ENCODE measurements at regions not wholly inside any gene's neighbourhood (a gene's known extent, or its start where the extent isn't known, plus 50 kb on each side); places are given as distances from the start of the nearest gene placed in this dataset.
"Not testable (repeated sequence)": the region's sequence is repeated elsewhere in the genome, so short reads cannot be mapped to it uniquely, and the experiment has no call there.

DNA sequence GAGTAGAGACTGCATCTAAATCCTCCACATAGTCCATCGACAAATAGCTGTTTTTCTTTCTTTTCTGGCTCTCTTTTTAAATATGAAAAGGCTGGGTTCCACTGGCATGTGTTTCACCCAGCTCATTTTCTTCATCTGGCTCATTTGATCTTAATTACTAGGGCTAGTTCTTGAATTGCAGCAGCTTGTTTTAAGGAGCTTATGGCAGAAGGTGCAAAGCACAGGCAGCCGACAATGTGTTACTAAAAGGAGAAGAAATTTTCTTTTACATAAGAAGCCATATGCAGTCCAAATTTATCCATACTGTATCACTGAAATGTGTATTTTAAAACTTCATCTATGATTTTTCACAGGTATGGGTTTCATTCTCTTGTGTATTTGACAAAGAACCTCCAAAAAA is 205.6 kb upstream of the PTER start:
- DNase-seq (ENCODE audit: insufficient read length, low spot score) (no peak), FAIRE-seq (no peak)

DNA sequence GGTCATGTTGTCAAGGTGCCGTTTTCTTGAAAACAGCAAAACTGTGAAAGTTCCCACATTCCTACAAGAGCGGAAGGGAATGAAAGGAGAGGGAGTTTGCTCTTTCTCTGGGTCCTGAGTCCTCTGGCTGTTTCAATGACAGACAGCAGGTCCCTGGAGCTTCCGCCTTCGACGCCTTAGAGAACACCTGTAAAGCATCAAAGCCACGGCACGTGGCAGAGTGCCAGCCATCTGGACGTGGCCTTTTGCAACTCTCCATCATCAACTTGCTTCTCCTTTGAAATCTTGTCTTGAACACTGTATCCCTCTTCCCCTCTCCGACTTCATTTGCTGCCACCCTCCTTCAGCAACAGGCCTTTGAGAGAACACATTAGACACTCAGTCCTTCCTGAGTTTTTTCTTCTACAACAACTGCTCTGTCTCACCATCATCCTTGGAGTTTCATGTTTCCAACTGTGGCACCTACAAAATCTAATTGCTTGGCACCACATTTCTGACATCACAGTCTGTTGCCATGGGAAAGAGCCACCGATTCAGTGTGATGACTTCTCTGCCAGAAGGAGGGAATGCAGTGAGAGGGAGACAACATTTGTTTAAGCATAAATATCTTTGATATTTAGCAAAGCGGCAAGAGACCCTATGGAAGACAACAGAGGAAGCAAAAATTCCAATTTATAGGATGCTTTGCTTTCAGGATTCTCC is 204.9 kb upstream of the PTER start:
- FAIRE-seq = no peak
- no peak for DNase-seq (ENCODE audit: insufficient read length, low spot score)

DNA sequence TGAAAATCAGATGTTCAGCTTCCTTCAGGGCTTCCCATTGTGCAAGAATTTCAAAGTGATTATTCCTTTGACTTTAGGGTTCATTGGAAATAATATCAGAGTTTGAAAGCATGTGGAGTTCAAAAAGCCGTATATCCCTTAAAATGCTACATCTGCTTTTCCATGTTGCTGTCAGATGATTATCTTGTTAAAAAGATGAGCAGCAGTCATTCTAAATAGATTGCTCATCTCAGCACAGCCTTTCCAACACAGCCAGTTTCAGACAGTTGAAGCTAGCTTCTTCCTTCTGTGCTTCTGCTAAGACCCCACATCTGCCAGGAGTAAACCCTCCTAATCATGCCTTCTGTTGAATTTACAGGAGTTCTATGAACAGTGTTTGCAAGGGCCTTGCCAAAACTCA is 204.4 kb upstream of the PTER start:
- FAIRE-seq (no peak), DNase-seq (ENCODE audit: insufficient read length, low spot score) (no peak)

DNA sequence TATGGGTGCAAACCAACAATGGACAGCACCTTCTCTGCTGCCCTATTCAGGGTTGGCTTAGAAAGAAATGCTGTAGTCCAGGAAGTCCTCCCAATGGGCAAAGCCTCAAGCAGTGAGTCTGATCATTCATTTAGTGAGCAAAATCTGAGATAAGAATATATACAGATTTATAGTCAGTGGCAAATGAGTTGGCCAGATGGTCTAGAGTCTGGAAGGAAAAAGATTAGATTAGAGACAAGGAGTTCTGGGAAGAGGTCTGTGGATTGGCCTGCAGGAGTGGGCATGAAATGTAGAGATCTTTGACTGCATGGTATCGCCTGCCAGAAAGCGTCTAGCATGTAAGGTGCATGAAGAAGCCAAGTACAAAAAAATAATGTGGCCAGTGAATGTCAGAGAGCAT is 201.9 kb upstream of the PTER start:
- no peak for FAIRE-seq
- no peak for DNase-seq (ENCODE audit: insufficient read length, low spot score)

DNA sequence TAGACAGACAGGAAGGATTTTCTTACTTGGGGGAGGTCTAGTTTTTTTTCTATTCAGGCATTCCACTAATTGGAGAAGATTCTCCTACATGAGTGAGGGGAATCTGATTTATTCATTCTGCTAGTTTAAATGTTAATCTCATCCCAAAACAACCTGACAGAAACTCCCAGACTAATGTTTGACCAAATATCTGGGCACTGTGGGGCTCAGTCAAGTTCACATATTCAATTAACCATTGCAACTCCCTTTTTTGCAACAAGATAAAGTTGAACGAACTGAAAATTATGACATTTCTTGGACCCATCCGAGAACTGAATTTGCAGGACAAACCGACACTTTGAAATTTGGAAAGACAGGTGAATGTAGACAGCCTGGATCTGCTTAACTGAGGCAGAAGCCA is 194.4 kb upstream of the PTER start:
- DNase-seq (ENCODE audit: insufficient read length, low spot score) (no peak), FAIRE-seq (no peak)

DNA sequence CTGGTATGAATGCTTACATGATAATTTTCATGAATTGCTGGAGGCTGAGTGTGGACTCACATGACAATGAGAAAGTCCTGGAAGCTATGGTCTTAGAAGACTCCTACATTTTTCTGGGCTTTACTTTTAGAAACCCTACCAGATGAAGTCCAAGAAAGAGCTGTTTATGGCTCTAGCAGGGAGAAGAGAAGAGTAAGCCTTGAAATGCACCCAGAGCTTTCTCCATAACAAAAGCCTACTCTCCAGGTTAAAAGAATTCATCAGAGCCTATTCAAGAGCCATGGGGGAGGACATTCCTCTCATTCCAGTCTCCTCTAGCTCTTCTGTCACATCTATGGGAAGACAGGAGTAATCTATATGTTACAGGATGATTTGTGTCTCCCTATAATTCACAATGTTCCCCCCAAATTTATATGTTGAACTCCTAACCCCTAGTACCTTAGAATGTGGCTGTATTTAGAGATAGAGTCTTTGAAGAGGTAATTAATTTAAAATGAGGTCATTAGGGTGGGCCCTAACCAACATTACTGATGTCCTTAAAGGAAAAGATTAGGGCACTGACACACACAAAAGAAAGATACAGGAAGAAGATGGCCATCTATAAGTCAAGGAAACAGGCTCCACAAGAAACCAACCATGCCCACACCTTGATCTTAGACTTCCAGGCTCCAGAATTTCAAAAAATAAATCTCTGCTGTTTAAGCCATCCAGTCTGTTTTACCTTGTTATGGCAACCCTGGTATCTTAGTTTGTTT is 193.8 kb upstream of the PTER start:
- FAIRE-seq (no peak), DNase-seq (ENCODE audit: insufficient read length, low spot score) (no peak)

DNA sequence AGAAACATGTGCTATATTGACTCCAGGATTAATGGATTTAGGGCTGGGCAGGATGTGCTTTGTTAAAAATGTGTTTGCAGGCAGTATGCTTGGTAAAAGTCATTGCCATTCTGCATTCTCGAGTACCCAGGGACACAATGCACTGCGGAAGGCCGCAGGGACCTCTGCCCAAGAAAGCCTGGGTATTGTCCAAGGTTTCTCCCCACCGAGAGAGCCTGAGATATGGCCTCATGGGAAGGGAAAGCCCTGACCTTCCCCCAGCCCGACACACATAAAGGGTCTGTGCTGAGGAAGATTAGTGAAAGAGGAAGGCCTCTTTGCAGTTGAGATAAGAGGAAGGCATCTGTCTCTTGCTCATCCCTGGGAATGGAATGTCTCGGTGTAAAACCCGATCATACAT is 186.7 kb upstream of the PTER start:
- FAIRE-seq; DNase-seq (ENCODE audit: insufficient read length, low spot score): not testable (repeated sequence)

DNA sequence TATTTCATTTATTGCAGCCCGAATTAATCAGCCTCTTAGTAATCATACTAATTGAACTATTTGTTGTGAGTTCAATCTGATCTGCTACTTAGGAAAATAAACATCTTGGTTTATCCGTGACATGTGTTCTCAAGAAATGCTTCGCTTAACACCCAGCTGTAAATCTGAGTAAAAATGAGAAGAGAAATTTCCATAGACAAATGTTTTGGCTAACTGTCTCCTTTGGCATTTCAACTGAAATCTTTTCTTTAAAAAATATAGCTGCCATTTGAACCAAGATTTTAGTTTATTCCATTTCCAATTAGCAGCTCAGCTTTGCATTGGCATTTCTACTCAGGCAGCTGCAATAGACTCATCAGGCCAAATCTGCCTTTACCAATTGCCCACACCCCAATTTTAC is 180.5 kb upstream of the PTER start:
- FAIRE-seq (no peak), DNase-seq (ENCODE audit: insufficient read length, low spot score) (no peak)

DNA sequence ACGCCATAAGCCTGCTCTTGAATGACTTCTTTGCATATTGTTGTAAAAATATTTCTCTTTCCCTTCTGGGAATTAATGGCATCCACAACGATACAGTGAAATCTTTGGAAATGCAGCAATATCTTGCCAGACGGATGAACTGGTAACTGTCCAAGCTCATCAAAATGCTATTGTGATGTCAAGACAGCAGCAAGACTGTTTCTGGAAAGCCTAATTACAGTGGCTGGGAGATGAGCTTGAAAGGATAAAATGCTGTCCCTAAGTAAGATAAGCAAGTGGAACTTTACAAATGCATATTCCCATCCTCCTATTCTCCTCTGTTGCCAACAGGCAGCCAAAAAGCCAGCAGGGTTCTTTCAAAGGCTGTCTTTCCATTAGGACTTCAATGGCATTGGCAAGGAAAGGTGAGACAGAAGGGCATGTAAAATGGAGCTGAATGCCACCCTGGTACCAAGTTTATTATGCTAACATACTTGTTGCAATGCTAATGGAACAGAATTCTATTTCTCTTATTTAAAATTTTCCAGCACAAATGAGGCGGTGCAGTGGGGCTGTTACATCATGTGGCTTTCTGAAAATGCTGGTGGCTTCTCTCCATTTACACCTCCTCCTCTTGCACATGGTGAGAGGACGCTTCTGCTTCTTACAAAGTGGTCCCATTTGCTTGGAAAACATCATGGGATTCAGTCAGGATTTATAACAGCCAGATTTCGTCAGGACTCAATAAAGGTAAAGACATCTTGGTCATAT is 178.3 kb upstream of the PTER start:
- DNase-seq (ENCODE audit: insufficient read length, low spot score) (no peak), FAIRE-seq (no peak)

DNA sequence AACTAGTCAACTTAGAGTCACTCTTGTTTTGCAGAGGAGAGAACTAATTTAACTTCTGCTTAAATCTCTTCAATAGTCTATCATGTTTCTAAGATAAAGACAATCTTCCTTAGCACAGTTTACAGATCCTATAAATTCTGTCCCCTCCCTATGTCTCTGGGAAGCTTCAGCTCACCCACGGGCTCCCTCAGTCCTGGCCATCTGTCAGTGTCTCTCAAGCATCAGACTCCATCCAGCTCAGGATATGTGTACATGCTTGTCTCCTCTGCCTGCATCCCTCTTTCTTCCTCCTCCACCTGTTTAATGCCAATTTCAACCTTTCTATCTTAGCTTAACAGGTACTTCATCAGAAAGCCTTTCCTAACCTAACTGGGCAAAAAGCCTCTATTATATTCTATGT is 177.1 kb upstream of the PTER start:
- DNase-seq (ENCODE audit: insufficient read length, low spot score) (no peak), FAIRE-seq (no peak)

DNA sequence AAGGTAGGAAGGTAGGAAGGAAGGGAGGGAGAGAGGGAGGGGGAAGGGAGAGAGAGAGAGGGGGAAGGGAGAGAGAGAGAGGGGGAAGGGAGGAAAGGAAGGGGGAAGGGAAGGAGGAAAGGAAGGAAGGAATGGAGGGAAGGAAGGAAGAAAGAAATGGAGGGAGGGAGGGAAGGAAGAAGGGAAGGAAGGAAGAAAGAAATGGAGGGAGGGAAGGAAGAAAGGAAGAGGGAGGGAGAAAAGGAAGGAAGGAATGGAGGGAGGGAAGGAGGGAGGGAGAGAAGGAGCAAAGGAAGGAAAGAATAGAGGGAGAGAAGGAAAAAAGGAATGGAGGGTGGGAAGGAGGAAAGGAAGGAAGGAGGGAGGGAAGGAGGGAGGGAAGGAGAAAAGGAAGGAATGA is 176.4 kb upstream of the PTER start:
- no peak for FAIRE-seq
- no peak for DNase-seq (ENCODE audit: insufficient read length, low spot score)

DNA sequence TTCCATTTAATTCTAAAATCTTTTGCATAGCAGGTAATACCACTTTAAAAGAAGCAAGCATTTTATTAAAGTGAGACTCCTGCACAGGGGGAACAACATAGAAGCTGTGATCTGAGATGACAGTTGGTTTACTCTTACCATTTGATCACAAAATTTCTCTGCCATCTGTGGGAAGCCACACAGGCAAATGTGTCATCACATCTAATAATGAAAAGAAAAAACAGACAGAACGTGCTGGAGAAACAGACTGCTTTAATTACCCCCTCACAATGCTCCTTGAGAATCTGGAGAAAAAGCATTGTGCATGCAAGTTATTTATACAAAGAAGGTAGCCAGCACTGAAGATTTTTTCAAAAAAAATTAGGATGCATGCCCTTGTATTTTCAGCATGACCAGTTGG is 165.2 kb upstream of the PTER start:
- FAIRE-seq = no peak
- DNase-seq (ENCODE audit: insufficient read length, low spot score) = no peak

DNA sequence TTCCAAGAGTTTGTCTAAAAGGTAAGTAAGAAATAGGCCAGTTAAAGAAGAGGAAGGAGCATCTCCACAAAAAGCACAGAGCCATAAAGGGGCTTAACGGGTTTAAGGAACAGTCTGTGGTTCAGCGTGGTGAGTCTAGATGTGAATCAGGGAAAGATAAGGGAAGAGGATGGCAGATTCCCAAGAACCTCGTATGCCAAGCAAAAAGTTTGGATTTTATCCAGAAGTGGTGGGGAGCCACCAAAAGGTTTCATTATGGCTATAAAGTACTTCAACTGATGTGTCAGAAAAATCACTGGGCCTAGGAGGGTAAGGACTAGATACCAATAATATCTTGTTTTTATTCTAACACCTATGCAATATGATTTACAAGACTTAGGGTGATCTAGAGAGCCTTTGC is 161.9 kb upstream of the PTER start:
- FAIRE-seq (no peak), DNase-seq (ENCODE audit: insufficient read length, low spot score) (no peak)

DNA sequence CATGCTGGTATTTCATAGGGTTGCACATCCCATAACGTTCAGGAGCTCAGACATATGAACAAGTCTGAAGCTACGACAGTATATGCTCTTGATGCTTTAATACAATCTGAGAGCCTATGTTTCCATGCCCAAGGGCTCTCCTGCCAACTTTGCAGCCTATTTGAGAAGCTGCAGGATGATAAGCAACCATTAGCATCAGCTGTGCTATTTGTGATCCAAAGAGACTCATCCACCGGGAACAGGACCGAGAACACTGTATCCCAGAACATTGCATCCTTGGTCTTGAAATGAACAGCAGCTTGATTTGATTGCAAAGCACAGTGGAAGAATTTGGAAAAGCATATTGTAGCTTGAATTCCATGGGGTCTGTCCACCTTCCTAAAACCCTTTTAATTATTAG is 156.2 kb upstream of the PTER start:
- DNase-seq (ENCODE audit: insufficient read length, low spot score) = no peak
- no peak for FAIRE-seq

DNA sequence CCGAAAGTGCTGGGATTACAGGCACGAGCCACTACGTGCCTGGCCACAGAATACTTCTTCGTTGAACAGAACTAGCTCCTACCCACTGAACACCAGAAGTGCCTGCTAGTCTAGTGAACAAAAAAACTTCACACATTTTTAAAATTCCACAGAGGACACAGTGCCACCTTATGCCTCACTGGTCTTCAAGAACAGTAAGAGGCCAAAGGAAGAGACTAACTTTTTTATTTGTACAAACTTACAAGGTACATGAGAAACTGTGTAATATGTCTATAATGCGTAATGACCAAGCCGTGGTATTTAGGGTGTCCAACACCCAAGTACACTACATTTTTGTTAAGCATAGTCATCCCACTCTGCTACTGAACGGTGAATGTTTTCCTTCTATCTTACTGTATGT is 144.4 kb upstream of the PTER start:
- no peak for FAIRE-seq
- no peak for DNase-seq (ENCODE audit: insufficient read length, low spot score)

DNA sequence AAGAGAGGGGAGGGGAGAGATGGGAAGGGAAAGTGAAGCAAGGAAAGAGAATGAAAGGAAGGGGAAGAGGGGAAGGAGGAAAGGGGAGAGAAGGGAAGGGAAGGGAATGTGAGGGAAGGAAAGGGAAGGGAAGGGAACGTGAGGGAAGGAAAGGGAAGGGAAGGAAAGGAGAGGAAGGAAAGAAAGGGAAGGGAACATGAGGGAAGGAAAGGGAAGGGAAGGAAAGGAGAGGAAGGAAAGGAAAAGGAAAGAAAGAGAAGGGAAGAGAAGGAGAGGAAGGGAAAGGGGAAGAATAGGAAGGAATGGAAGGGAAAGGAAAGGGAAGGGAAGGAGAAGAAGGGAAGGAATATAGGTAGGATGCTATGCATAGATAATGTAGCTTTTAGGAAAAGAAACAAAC is 139.7 kb upstream of the PTER start:
- FAIRE-seq (no peak), DNase-seq (ENCODE audit: insufficient read length, low spot score) (no peak)

DNA sequence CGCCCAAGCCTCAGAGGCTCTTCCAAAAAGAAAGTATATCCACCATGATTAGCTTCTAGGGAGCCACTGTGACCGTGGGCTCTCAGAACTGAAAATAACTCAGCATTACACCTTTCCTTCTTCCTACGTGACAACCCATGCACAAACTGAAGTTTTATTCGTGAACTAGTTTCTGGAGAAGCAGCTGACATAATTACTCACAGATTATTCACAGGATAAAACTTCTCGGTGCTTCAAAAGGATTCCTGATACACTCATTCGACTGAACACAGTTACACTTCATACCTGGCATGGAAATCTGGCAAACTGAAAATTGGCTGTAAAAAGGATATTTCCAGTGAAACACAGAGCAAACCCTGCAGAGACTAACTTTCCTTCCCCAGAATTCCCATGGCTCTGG is 139.2 kb upstream of the PTER start:
- DNase-seq (ENCODE audit: insufficient read length, low spot score) (no peak), FAIRE-seq (no peak)

DNA sequence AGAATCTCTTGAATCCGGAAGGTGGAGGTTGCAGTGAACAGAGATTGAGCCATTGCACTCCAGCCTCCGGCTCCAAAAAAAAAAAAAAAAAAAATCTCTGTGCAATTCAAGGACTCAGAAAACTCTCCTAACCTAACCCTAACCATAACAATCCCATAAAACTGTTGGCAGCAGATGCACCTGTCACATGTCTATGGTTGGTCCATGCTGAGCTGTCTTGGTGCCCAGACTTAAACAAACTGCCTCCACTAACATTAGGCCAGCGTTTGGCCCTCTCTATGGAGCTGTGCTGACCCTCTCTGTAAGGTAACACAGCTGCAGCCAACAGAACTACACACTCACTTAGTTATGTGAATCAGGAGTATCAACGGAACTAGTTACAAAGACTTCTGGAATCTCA is 132.5 kb upstream of the PTER start:
- no peak for FAIRE-seq

DNA sequence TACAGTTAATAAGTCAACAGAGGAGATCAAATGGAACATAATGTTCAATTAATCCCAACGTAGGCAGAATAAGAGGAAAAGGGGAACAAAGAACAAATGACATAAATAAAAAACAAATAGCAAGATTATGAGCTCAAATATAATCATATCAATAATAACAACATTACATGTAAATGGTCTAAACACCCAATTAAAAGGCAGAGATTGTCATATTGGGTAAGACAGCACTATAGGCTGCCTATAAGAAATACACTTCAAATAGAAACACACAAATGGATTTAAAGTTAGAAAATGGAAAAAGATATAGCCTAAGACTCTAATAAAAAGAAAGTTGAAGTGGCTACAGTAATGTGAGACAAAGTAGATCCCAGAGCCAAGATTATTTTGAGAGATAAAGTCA is 126.4 kb upstream of the PTER start:
- FAIRE-seq (no peak), DNase-seq (ENCODE audit: insufficient read length, low spot score) (no peak)

More for the DNA sequence above, 132.5 kb upstream of the PTER start:
- DNase-seq (ENCODE audit: insufficient read length, low spot score) = no peak

DNA sequence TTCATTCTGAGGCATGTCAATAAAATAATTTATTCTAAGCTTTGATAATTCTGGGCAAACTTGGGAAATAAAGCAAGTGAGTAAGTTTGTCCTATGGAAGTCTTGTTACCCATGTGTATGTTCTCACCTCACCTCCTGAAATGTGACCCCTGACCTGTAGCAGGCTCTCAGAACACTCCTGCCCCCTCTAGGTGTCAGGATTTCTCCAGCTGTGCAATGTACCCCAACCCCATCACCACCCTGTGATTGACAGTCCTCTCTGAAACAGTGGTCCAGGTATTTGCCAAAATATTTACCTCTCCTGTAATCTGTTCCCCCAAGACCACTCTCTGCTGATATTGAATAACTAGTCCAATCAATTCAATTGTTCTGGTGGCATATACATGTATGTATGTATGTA is 122.6 kb upstream of the PTER start:
- no peak for FAIRE-seq
- no peak for DNase-seq (ENCODE audit: insufficient read length, low spot score)

DNA sequence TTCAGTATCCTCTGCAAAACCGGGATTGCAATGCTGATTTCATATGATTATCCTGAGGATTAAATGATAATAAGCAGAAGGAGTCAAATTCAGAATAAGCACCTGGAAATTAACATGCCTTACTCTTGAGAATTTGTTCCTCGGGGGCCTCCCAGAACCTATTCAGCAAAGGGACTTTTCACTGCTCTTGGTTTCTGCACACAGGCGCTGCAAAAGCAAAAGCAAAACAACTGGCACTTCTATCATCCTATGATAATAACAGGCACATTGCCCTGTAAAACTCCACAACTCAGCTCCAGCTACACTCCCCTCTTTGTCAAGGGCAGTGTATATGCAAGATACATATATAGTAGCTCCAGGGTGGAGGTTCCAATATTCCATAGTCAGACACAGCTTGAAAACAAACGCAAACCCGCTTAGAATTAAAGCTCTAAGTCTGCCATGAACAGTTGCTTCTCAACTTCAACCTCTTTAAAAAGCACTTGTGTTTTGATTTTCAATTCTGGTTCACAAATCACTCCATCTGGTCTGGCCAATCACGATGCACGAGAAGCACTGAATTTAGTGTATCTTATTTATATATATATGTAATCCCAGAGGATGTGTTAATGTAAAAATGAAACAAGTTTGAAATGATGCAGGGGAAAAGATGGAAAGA is 119.9 kb upstream of the PTER start:
- FAIRE-seq (no peak), DNase-seq (ENCODE audit: insufficient read length, low spot score) (no peak)

All from GM19239 (cell line).